GM13976 (cell line): ENCODE measurements at regions not wholly inside any gene's neighbourhood (a gene's known extent, or its start where the extent isn't known, plus 50 kb on each side); places are given as distances from the start of the nearest gene placed in this dataset.

Experiments used
- DNase-seq: peaks from one replicate; pipeline ENCODE4 v3.0.0; 2012; ENCODE audit warnings: low spot score
- CTCF ChIP-seq: IDR thresholded peaks from 2 replicates; pipeline ENCODE4 v1.5.1; 2012; ENCODE audit warnings: borderline replicate concordance, mild to moderate bottlenecking; ENCODE audit not compliant: insufficient read depth; ENCODE audit errors: extremely low read depth, missing control alignments, control extremely low read depth
- in situ Hi-C: fragments of 300-500 bp; cut with MboI; formaldehyde crosslinking; loops from one replicate; pipeline ENCODE4 v1.12.0; 2022; ENCODE audit warnings: low sequenced_read_pairs, mixed read lengths, inconsistent platforms; ENCODE audit not compliant: unreplicated experiment

- no peak for DNase-seq
- no peak for TF ChIP-seq CTCF
These were observed 483.2 kb upstream of the TBL1XR1 start for GRCh38 chr3:177680472-177680821.

GRCh38 chr3:177681156-177681555 lies 483.9 kb upstream of the TBL1XR1 start:
- no peak for DNase-seq
- no peak for TF ChIP-seq CTCF
- in situ Hi-C loops, result no loop called here

More at GRCh38 chr3:177680472-177680821, 483.2 kb upstream of the TBL1XR1 start:
- in situ Hi-C loops, result no loop called here

- DNase-seq, result no peak
- in situ Hi-C loops, result no loop called here
- no peak for TF ChIP-seq CTCF
These were observed 484.6 kb upstream of the TBL1XR1 start for GRCh38 chr3:177681852-177682251.

- in situ Hi-C loops, result no loop called here
- no peak for TF ChIP-seq CTCF
These were observed 486.3 kb upstream of the TBL1XR1 start for GRCh38 chr3:177683586-177683985.

GRCh38 chr3:177686671-177687070 lies 489.4 kb upstream of the TBL1XR1 start:
- in situ Hi-C loops, result no loop called here
- no peak for DNase-seq
- TF ChIP-seq CTCF, result no peak

More at GRCh38 chr3:177683586-177683985, 486.3 kb upstream of the TBL1XR1 start:
- DNase-seq, result no peak

- no peak for DNase-seq
- TF ChIP-seq CTCF, result no peak
- in situ Hi-C loops, result no loop called here
These were observed 490.0 kb upstream of the TBL1XR1 start for GRCh38 chr3:177687291-177687690.

GRCh38 chr3:177688152-177688551 lies 490.9 kb upstream of the TBL1XR1 start:
- in situ Hi-C loops, result no loop called here
- TF ChIP-seq CTCF, result no peak
- no peak for DNase-seq
